CD4-positive, CD25-positive, alpha-beta regulatory T cell (primary cell): ENCODE measurements at regions not wholly inside any gene's neighbourhood (a gene's known extent, or its start where the extent isn't known, plus 50 kb on each side); places are given as distances from the start of the nearest gene placed in this dataset.

ENCODE experiments used
- ATAC-seq, 2 donors: fragments of 150-1000 bp; cut with Tn5 transposase; one replicate each; pipeline ENCODE4 v1.10.0; 2021; ENCODE audit warnings: low read depth in 2 of 2, moderate number of reproducible peaks in 2 of 2, moderate library complexity in 1 of 2
- DNase-seq, 3 donors: peaks; one replicate each; pipeline versions ENCODE4 v3.0.0 to v3.0.0-alpha.2; 2012 to 2022; ENCODE audit warnings: mixed read lengths in 1 of 3
- H3K27ac ChIP-seq: one replicate; pipeline ENCODE4 v1.7.0; 2013; ENCODE audit warnings: mild to moderate bottlenecking, low read length; ENCODE audit not compliant: insufficient read depth, poor library complexity, severe bottlenecking
- H3K27me3 ChIP-seq: one replicate; pipeline ENCODE4 v1.7.0; 2013; ENCODE audit warnings: low read length; ENCODE audit not compliant: control insufficient read depth, insufficient read depth
- H3K36me3 ChIP-seq: one replicate; pipeline ENCODE4 v1.7.0; 2013; ENCODE audit warnings: mild to moderate bottlenecking, low read length, moderate library complexity; ENCODE audit not compliant: control insufficient read depth, insufficient read depth
- H3K4me1 ChIP-seq: 2 replicates; pipeline ENCODE4 v1.7.0; 2013; ENCODE audit warnings: mild to moderate bottlenecking, low read length; ENCODE audit not compliant: insufficient read depth, control insufficient read depth, poor library complexity, severe bottlenecking
- H3K4me3 ChIP-seq: one replicate; pipeline ENCODE4 v1.7.0; 2013; ENCODE audit warnings: low read depth, mild to moderate bottlenecking, low read length, moderate library complexity
- H3K9me3 ChIP-seq, 2 experiments: 1 replicate in 1 of 2; 2 replicates in 1 of 2; pipeline ENCODE4 v1.7.0; 2013; ENCODE audit warnings: low read length in 2 of 2, mild to moderate bottlenecking in 1 of 2, moderate library complexity in 1 of 2; ENCODE audit not compliant: control insufficient read depth in 2 of 2
- H3K27ac Mint-ChIP-seq, 3 donors: one replicate each; pipeline ENCODE4 v1.8.0; 2020 to 2022; ENCODE audit warnings: mild to moderate bottlenecking in 3 of 3, mixed read lengths in 3 of 3, moderate library complexity in 2 of 3
- H3K27me3 Mint-ChIP-seq: one replicate; pipeline ENCODE4 v1.8.0; 2022; ENCODE audit warnings: mild to moderate bottlenecking, mixed read lengths
- H3K36me3 Mint-ChIP-seq: one replicate; pipeline ENCODE4 v1.8.0; 2020; ENCODE audit warnings: mixed read lengths
- H3K4me1 Mint-ChIP-seq, 4 donors: one replicate each; pipeline ENCODE4 v1.8.0; 2020 to 2022; ENCODE audit warnings: mixed read lengths in 4 of 4, mild to moderate bottlenecking in 1 of 4
- H3K4me3 Mint-ChIP-seq, 4 donors: one replicate each; pipeline ENCODE4 v1.8.0; 2020 to 2022; ENCODE audit warnings: mild to moderate bottlenecking in 4 of 4, mixed read lengths in 4 of 4, moderate library complexity in 3 of 4
- H3K9me3 Mint-ChIP-seq, 7 donors: one replicate each; pipeline ENCODE4 v1.8.0; 2020 to 2022; ENCODE audit warnings: mixed read lengths in 7 of 7, mild to moderate bottlenecking in 3 of 7, moderate library complexity in 2 of 7

- H3K4me1 Mint-ChIP-seq, result peaks cover 15 to 38% (median 19%) of the 10 kb centered on the region in 4 donors
- no peak for ATAC-seq
- peaks cover 5% of the 10 kb centered on the region for H3K27me3 Mint-ChIP-seq
- Histone ChIP-seq H3K27me3 (no peaks in the 10 kb centered on the region), H3K9me3 (no peaks in the 10 kb centered on the region), H3K27ac (no peak overlapping the region), H3K36me3 (no peaks in the 10 kb centered on the region), H3K4me1 (peaks cover 14% of the 10 kb centered on the region), H3K4me3 (no peak overlapping the region)
- H3K36me3 Mint-ChIP-seq, result no peaks in the 10 kb centered on the region
- peaks cover 0 to 2% (median 0%) of the 10 kb centered on the region in 7 donors for H3K9me3 Mint-ChIP-seq
- no peak overlapping the region for H3K27ac Mint-ChIP-seq
- H3K4me3 Mint-ChIP-seq, result no peak overlapping the region
- DNase-seq, result no peak
Observed at GRCh38 chr14:98707522-98707921, 564.5 kb downstream of the BCL11B start.

- Histone ChIP-seq H3K4me1 (peaks cover 14% of the 10 kb centered on the region), H3K9me3 (no peaks in the 10 kb centered on the region), H3K36me3 (no peaks in the 10 kb centered on the region), H3K27ac (no peak overlapping the region), H3K4me3 (no peak overlapping the region), H3K27me3 (no peaks in the 10 kb centered on the region)
- no peak for ATAC-seq
- peak overlapping the region in 2 of 3 donors; percentile 5 to 67 for H3K27ac Mint-ChIP-seq
- H3K4me1 Mint-ChIP-seq, result peaks cover 15 to 35% (median 19%) of the 10 kb centered on the region in 4 donors
- no peak for DNase-seq
- H3K27me3 Mint-ChIP-seq, result peaks cover 5% of the 10 kb centered on the region
- no peaks in the 10 kb centered on the region for H3K36me3 Mint-ChIP-seq
- peaks cover 0 to 2% (median 0%) of the 10 kb centered on the region in 7 donors for H3K9me3 Mint-ChIP-seq
- peak overlapping the region in 1 of 4 donors; percentile 34 for H3K4me3 Mint-ChIP-seq
Observed at GRCh38 chr14:98708555-98708954, 563.4 kb downstream of the BCL11B start.

DNA sequence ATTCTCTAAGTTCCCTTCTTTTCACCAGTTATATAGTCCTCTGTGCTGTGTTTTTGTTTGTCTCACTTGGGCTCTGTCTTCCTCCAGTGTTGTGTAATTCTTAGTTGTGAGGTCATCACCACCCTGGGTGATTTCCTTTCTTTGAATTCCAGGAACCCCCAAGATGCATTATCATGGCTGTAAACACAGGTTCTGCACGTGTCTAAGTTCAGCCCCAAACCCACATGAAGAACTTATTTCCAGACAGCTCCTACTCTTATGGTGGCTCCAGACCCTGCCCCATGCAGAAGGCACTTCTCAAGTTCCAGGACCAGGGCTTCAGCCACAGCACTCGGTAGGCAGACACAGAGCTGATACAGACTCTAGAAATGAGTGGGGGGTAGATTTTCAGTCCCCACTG lies 560.5 kb downstream of the BCL11B start:
- peak in 1 of 3 donors; percentile 89 for DNase-seq
- H3K27ac Mint-ChIP-seq, result peak overlapping the region; percentile 36 to 91 (median 39)

DNA sequence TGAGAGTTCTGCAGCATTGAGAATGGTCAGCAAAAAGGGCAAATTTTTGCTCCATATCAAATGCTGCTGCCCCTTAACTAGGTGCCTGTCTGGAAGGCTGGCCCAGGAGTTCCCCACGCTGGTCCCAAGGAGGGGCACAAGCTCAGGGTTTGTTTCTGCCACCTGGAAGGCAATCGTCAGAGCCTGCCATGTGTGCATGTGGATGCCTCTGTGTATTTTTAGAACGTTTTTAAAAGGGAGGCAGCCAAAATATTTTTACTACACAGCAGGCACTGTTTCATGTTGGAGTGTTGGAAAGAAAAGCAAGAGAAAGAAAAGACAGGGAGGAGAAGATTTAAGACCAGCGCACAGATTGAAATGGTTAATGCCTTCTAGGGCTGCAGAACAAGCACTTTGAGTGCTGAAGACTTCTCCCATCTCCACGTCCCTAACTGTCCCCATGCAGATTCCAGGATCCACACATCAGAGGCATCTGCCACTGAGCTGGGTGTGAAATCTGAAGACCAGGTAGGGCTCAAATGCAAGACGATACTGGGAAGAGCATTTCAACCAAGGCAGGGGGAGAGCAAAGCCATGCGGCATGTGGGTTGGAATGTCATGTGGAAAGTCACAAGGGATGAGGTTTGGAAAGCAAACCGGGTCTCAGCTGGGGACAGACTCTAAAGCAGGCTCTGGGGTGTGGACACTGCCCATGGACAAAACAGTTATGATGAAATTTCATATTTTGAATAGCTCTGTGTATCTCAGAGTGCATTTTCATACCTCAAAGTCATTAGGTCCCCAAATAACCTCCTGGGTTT lies 557.2 kb downstream of the BCL11B start:
- Histone ChIP-seq H3K36me3 (no peaks in the 10 kb centered on the region), H3K4me3 (no peak overlapping the region), H3K27me3 (no peaks in the 10 kb centered on the region), H3K9me3 (no peaks in the 10 kb centered on the region), H3K27ac (no peak overlapping the region), H3K4me1 (peaks cover 4% of the 10 kb centered on the region)
- Mint-ChIP-seq H3K36me3 (no peaks in the 10 kb centered on the region), H3K9me3 (peaks cover 0 to 2% (median 0%) of the 10 kb centered on the region in 7 donors), H3K27me3 (peaks cover 5% of the 10 kb centered on the region), H3K4me1 (peaks cover 0 to 14% (median 11%) of the 10 kb centered on the region in 4 donors), H3K27ac (peak overlapping the region; percentile 36 to 50 (median 42)), H3K4me3 (no peak overlapping the region)
- ATAC-seq (no peak), DNase-seq (no peak)

More for the DNA sequence above, 560.5 kb downstream of the BCL11B start:
- Histone ChIP-seq H3K27ac (no peak overlapping the region), H3K4me1 (peaks cover 4% of the 10 kb centered on the region), H3K9me3 (no peaks in the 10 kb centered on the region), H3K4me3 (no peak overlapping the region), H3K36me3 (no peaks in the 10 kb centered on the region), H3K27me3 (no peaks in the 10 kb centered on the region)
- H3K9me3 Mint-ChIP-seq, result peaks cover 0 to 2% (median 0%) of the 10 kb centered on the region in 7 donors
- H3K36me3 Mint-ChIP-seq, result no peaks in the 10 kb centered on the region
- ATAC-seq, result peak; percentile 69 to 77
- peak overlapping the region in 1 of 4 donors; percentile 3 for H3K4me3 Mint-ChIP-seq
- H3K27me3 Mint-ChIP-seq, result peaks cover 5% of the 10 kb centered on the region
- peaks cover 0 to 16% (median 11%) of the 10 kb centered on the region in 4 donors for H3K4me1 Mint-ChIP-seq

DNA sequence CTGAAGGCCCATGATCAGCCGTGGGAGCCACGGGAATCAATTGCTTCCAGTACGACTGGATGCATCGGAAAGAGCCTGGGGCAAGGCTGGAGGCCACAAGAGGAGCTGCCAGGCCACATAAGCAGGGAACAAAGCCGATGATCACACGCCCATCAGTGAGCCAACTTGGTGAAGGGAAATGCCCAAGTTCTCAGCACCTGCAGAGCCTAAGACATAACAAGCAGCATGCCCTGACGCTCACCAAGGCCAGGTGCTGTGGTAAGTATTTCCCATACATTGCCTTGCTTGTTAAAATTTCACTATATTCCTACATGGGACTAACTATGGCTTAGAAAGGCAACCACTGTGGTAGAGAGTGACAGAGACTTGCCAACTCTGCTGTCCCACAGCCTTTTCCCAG lies 555.9 kb downstream of the BCL11B start:
- Mint-ChIP-seq H3K4me1 (peaks cover 0 to 11% (median 4%) of the 10 kb centered on the region in 4 donors), H3K4me3 (no peak overlapping the region), H3K27ac (no peak overlapping the region), H3K36me3 (no peaks in the 10 kb centered on the region), H3K27me3 (peaks cover 3% of the 10 kb centered on the region), H3K9me3 (peaks cover 0 to 2% (median 0%) of the 10 kb centered on the region in 7 donors)
- H3K27ac ChIP-seq, result no peak overlapping the region
- no peaks in the 10 kb centered on the region for H3K27me3 ChIP-seq
- ATAC-seq (no peak), DNase-seq (no peak)
- peaks cover 4% of the 10 kb centered on the region for H3K4me1 ChIP-seq
- no peaks in the 10 kb centered on the region for H3K36me3 ChIP-seq
- H3K9me3 ChIP-seq, result no peaks in the 10 kb centered on the region
- no peak overlapping the region for H3K4me3 ChIP-seq

DNA sequence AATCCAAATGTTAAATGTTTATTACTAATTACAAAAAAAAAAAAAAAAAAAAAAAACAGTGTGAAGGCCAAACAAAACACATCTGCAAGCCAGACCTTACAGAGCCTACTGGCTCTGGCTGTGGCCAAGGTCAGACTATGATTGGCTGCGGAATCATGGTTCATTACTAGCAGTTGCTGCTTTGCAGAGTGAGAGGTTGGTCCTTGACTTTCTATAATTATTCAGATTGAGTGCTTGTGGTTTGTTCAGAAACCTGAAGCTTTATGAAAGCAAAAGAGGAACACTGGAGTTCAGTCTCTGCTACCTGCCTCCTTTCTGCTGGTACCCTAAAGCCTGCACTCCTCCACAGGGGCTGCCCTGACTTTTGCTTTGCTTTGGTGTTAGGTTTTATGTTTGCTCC lies 550.9 kb downstream of the BCL11B start:
- Mint-ChIP-seq H3K27me3 (peaks cover 12% of the 10 kb centered on the region), H3K27ac (no peak overlapping the region), H3K36me3 (no peaks in the 10 kb centered on the region), H3K4me1 (no peaks in the 10 kb centered on the region), H3K9me3 (peaks cover 0 to 2% (median 0%) of the 10 kb centered on the region in 7 donors), H3K4me3 (no peak overlapping the region)
- Histone ChIP-seq H3K9me3 (no peaks in the 10 kb centered on the region), H3K27ac (no peak overlapping the region), H3K27me3 (peaks cover 3% of the 10 kb centered on the region), H3K4me3 (no peak overlapping the region), H3K4me1 (no peaks in the 10 kb centered on the region), H3K36me3 (no peaks in the 10 kb centered on the region)
- DNase-seq, result no peak
- no peak for ATAC-seq

DNA sequence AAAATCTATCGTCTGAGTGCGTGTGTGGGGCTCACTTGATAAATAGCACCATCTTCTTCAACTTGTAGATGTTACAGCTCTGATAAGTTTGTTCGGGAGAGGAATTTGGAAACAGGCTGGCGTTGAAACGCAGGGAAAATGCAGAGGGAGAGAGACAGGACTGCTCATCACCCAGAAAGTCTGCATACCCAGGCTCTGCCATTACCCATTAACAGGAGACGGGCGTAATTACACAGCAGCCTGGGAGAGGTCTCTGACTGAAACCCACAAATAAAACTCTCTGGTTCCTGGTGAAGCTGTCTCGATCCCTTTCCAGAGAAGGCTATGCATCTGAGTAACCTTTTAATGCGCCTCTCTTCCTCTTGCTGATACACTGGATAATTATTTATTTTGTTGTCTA lies 547.3 kb downstream of the BCL11B start:
- Histone ChIP-seq H3K9me3 (no peaks in the 10 kb centered on the region), H3K27me3 (peaks cover 6% of the 10 kb centered on the region), H3K27ac (no peak overlapping the region), H3K4me1 (no peaks in the 10 kb centered on the region), H3K36me3 (no peaks in the 10 kb centered on the region), H3K4me3 (no peak overlapping the region)
- no peak overlapping the region for H3K4me3 Mint-ChIP-seq
- DNase-seq (no peak), ATAC-seq (no peak)
- H3K27me3 Mint-ChIP-seq, result peaks cover 21% of the 10 kb centered on the region
- no peaks in the 10 kb centered on the region for H3K36me3 Mint-ChIP-seq
- no peak overlapping the region for H3K27ac Mint-ChIP-seq
- peaks cover 0 to 2% (median 0%) of the 10 kb centered on the region in 7 donors for H3K9me3 Mint-ChIP-seq
- H3K4me1 Mint-ChIP-seq, result no peaks in the 10 kb centered on the region

DNA sequence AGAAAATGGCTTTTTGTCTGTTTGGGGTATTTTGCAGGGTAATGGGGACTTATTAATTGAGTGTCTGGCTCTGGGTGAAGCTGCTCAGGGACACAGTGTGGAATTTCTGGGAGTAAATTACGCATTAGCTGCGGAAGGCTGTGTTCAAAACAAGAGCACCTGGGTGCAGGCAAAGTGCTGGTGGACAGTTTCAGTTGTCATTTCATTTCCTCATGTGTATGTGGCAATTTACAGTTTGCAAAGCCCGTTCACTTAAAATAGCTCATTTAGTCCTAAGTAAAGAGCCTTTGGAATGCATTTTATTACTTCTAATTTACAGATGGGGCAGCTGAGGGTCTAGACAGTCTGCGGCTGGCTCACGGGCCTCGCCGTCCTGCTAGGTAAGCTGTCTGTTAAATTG lies 546.8 kb downstream of the BCL11B start:
- Mint-ChIP-seq H3K27me3 (peaks cover 21% of the 10 kb centered on the region), H3K36me3 (no peaks in the 10 kb centered on the region), H3K4me3 (no peak overlapping the region), H3K4me1 (no peaks in the 10 kb centered on the region), H3K9me3 (peaks cover 0 to 2% (median 0%) of the 10 kb centered on the region in 7 donors), H3K27ac (no peak overlapping the region)
- H3K4me1 ChIP-seq, result no peaks in the 10 kb centered on the region
- no peaks in the 10 kb centered on the region for H3K9me3 ChIP-seq
- no peak overlapping the region for H3K4me3 ChIP-seq
- H3K36me3 ChIP-seq, result no peaks in the 10 kb centered on the region
- no peak overlapping the region for H3K27ac ChIP-seq
- no peak for ATAC-seq
- H3K27me3 ChIP-seq, result peaks cover 6% of the 10 kb centered on the region
- no peak for DNase-seq
